Hepatocyte (in vitro differentiated cells): ENCODE measurements at regions not wholly inside any gene's neighbourhood (a gene's known extent, or its start where the extent isn't known, plus 50 kb on each side); places are given as distances from the start of the nearest gene placed in this dataset.

Experiments
- EZH2 ChIP-seq: fragments of 200-600 bp; sonication (generic); IDR thresholded peaks from 2 replicates; pipeline ENCODE4 v1.6.1; 2016; ENCODE audit warnings: antibody characterized with exemption, mild to moderate bottlenecking, borderline replicate concordance
- TF ChIP-seq, protein P1 (sequence below): fragments of 200-600 bp; sonication (generic); IDR thresholded peaks from 2 replicates; pipeline ENCODE4 v1.5.1; 2016; ENCODE audit warnings: antibody characterized with exemption, mild to moderate bottlenecking; ENCODE audit not compliant: poor library complexity

DNA sequence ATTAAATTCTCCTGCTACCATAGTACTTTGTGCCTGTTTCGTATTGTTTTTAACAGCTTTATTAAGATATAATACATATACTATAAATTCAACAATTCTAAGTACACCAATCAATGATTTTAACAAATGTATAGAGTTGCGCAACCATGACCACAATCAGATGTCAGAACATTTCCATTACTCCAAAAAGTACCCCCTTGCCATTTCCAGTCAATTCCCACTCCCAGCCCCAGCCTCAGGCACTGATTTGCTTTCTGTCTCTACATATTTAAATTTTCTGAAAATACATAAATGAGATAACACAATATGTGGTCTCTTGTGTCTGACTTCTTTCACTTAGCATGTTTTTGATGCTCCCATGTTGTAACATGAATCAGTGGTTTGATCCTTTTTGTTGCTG, 193.9 kb downstream of the FIGN start:
- TF ChIP-seq, protein P1, sequence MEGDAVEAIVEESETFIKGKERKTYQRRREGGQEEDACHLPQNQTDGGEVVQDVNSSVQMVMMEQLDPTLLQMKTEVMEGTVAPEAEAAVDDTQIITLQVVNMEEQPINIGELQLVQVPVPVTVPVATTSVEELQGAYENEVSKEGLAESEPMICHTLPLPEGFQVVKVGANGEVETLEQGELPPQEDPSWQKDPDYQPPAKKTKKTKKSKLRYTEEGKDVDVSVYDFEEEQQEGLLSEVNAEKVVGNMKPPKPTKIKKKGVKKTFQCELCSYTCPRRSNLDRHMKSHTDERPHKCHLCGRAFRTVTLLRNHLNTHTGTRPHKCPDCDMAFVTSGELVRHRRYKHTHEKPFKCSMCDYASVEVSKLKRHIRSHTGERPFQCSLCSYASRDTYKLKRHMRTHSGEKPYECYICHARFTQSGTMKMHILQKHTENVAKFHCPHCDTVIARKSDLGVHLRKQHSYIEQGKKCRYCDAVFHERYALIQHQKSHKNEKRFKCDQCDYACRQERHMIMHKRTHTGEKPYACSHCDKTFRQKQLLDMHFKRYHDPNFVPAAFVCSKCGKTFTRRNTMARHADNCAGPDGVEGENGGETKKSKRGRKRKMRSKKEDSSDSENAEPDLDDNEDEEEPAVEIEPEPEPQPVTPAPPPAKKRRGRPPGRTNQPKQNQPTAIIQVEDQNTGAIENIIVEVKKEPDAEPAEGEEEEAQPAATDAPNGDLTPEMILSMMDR = no peak
- TF ChIP-seq EZH2 = no peak
